ENCODE measurements at regions not wholly inside any gene's neighbourhood (a gene's known extent, or its start where the extent isn't known, plus 50 kb on each side); places are given as distances from the start of the nearest gene placed in this dataset.

- no peak overlapping the region for H3K9ac ChIP-seq (ENCODE audit: low read length)
- H3K4me1 ChIP-seq (ENCODE audit: insufficient read depth, low read length, severe bottlenecking), result no peaks in the 10 kb centered on the region
- H2AFZ ChIP-seq (ENCODE audit: low read length), result no peak overlapping the region
- no peaks in the 10 kb centered on the region for H3F3A ChIP-seq (ENCODE audit: insufficient read depth, low read length)
- H3K9me2 ChIP-seq (ENCODE audit: low read depth, low read length), result no peaks in the 10 kb centered on the region
- no peaks in the 10 kb centered on the region for H4K20me1 ChIP-seq (ENCODE audit: insufficient read depth, low read length)
- H3K4me2 ChIP-seq (ENCODE audit: low read length), result no peak overlapping the region
- no peak for TF ChIP-seq EZH2 (IDR thresholded peaks at IDR 0.05; ENCODE audit: borderline replicate concordance, low read length)
- TF ChIP-seq CTCF (IDR thresholded peaks at IDR 0.05; ENCODE audit: low read length), result no peak
- H3K4me3 ChIP-seq (ENCODE audit: low read depth, low read length, poor library complexity, severe bottlenecking), result no peak overlapping the region
- no peak overlapping the region for H3K27ac ChIP-seq (ENCODE audit: low read depth, low read length, poor library complexity, severe bottlenecking)
- no peaks in the 10 kb centered on the region for H3K36me3 ChIP-seq (ENCODE audit: insufficient read depth, low read length)
- H3K9me3 ChIP-seq (ENCODE audit: low read length), result no peaks in the 10 kb centered on the region
- H3K79me2 ChIP-seq (ENCODE audit: insufficient read depth, low read length), result no peaks in the 10 kb centered on the region
- no peaks in the 10 kb centered on the region for H3K27me3 ChIP-seq (ENCODE audit: insufficient read depth, low read length)
These were observed 459.8 kb downstream of the IRS2 start for GRCh38 chr13:109326601-109327000.

- H3K4me2 ChIP-seq (ENCODE audit: low read length), result no peak overlapping the region
- H3F3A ChIP-seq (ENCODE audit: insufficient read depth, low read length), result no peaks in the 10 kb centered on the region
- no peak overlapping the region for H3K9ac ChIP-seq (ENCODE audit: low read length)
- no peak overlapping the region for H3K4me3 ChIP-seq (ENCODE audit: low read depth, low read length, poor library complexity, severe bottlenecking)
- no peaks in the 10 kb centered on the region for H3K79me2 ChIP-seq (ENCODE audit: insufficient read depth, low read length)
- no peak overlapping the region for H3K27ac ChIP-seq (ENCODE audit: low read depth, low read length, poor library complexity, severe bottlenecking)
- H3K9me2 ChIP-seq (ENCODE audit: low read depth, low read length), result no peaks in the 10 kb centered on the region
- no peaks in the 10 kb centered on the region for H3K36me3 ChIP-seq (ENCODE audit: insufficient read depth, low read length)
- TF ChIP-seq EZH2 (IDR thresholded peaks at IDR 0.05; ENCODE audit: borderline replicate concordance, low read length), result no peak
- no peak for TF ChIP-seq CTCF (IDR thresholded peaks at IDR 0.05; ENCODE audit: low read length)
- H3K9me3 ChIP-seq (ENCODE audit: low read length), result no peaks in the 10 kb centered on the region
- H3K4me1 ChIP-seq (ENCODE audit: insufficient read depth, low read length, severe bottlenecking), result no peaks in the 10 kb centered on the region
- no peaks in the 10 kb centered on the region for H3K27me3 ChIP-seq (ENCODE audit: insufficient read depth, low read length)
- H4K20me1 ChIP-seq (ENCODE audit: insufficient read depth, low read length), result no peaks in the 10 kb centered on the region
- no peak overlapping the region for H2AFZ ChIP-seq (ENCODE audit: low read length)
These were observed 463.0 kb downstream of the IRS2 start for GRCh38 chr13:109323338-109323737.

- TF ChIP-seq CTCF (IDR thresholded peaks at IDR 0.05; ENCODE audit: low read length), result no peak
- no peak for TF ChIP-seq EZH2 (IDR thresholded peaks at IDR 0.05; ENCODE audit: borderline replicate concordance, low read length)
- H3K4me1 ChIP-seq (ENCODE audit: insufficient read depth, low read length, severe bottlenecking), result no peaks in the 10 kb centered on the region
- no peaks in the 10 kb centered on the region for H3K27me3 ChIP-seq (ENCODE audit: insufficient read depth, low read length)
- no peaks in the 10 kb centered on the region for H3K9me2 ChIP-seq (ENCODE audit: low read depth, low read length)
- H3K27ac ChIP-seq (ENCODE audit: low read depth, low read length, poor library complexity, severe bottlenecking), result no peak overlapping the region
- no peaks in the 10 kb centered on the region for H3K36me3 ChIP-seq (ENCODE audit: insufficient read depth, low read length)
- no peaks in the 10 kb centered on the region for H3K79me2 ChIP-seq (ENCODE audit: insufficient read depth, low read length)
- H3K4me3 ChIP-seq (ENCODE audit: low read depth, low read length, poor library complexity, severe bottlenecking), result no peak overlapping the region
- no peaks in the 10 kb centered on the region for H3F3A ChIP-seq (ENCODE audit: insufficient read depth, low read length)
- no peak overlapping the region for H3K9ac ChIP-seq (ENCODE audit: low read length)
- no peak overlapping the region for H3K4me2 ChIP-seq (ENCODE audit: low read length)
- no peak overlapping the region for H2AFZ ChIP-seq (ENCODE audit: low read length)
- H3K9me3 ChIP-seq (ENCODE audit: low read length), result no peaks in the 10 kb centered on the region
- no peaks in the 10 kb centered on the region for H4K20me1 ChIP-seq (ENCODE audit: insufficient read depth, low read length)
These were observed 467.3 kb downstream of the IRS2 start for GRCh38 chr13:109318945-109319590.
